Left lung (tissue), 4 donors: ENCODE measurements at regions not wholly inside any gene's neighbourhood (a gene's known extent, or its start where the extent isn't known, plus 50 kb on each side); places are given as distances from the start of the nearest gene placed in this dataset.

Source experiments
- ATAC-seq: fragments of 200-7000 bp; cut with Tn5 transposase; one replicate; pipeline ENCODE4 v1.9.1; 2020; ENCODE audit warnings: moderate library complexity
- DNase-seq, 4 donors: peaks; one replicate each; pipeline ENCODE4 v3.0.0-alpha.2; 2013 to 2020
- H3K27ac ChIP-seq, 2 donors: fragments of 200-600 bp; sonication (generic) in 1 of 2; one replicate each; pipeline versions ENCODE4 v1.5.0 to v1.8.0; 2020 to 2021
- H3K27me3 ChIP-seq, 2 donors: fragments of 200-600 bp; sonication (generic) in 1 of 2; one replicate each; pipeline versions ENCODE4 v1.5.0 to v1.8.0; 2020 to 2021
- H3K36me3 ChIP-seq, 2 donors: fragments of 200-600 bp; sonication (generic) in 1 of 2; one replicate each; pipeline versions ENCODE4 v1.5.0 to v1.8.0; 2020 to 2021
- H3K4me1 ChIP-seq, 2 donors: fragments of 200-600 bp; one replicate each; pipeline ENCODE4 v1.8.0; 2021
- H3K4me3 ChIP-seq, 2 donors: fragments of 200-600 bp; sonication (generic) in 1 of 2; one replicate each; pipeline versions ENCODE4 v1.5.0 to v1.8.0; 2020 to 2021; ENCODE audit warnings: mild to moderate bottlenecking in 1 of 2
- H3K9me3 ChIP-seq, 2 donors: fragments of 200-600 bp; sonication (generic) in 1 of 2; one replicate each; pipeline versions ENCODE4 v1.5.0 to v1.8.0; 2020 to 2021
- CTCF ChIP-seq, 2 donors: fragments of 200-600 bp; sonication (generic) in 1 of 2; IDR thresholded peaks; one replicate each; pipeline versions ENCODE4 v1.5.0 to v1.8.0; 2021; ENCODE audit warnings: antibody characterized with exemption in 2 of 2
- intact Hi-C, 2 donors: fragments of 100-400 bp; cut with DNase I; formaldehyde crosslinking; loops; one replicate each; pipeline versions ENCODE4 v1.11.2 to v1.14.2; 2022
- donor health status: DM: no; HTN: yes; CAD: no.
- donor health status: DM: no; HTN: no; CAD: no.

- ATAC-seq: no peak
- Histone ChIP-seq H3K4me3 (no peak overlapping the region), H3K27me3 (no peaks in the 10 kb centered on the region), H3K36me3 (no peaks in the 10 kb centered on the region), H3K9me3 (no peaks in the 10 kb centered on the region), H3K27ac (no peak overlapping the region), H3K4me1 (no peaks in the 10 kb centered on the region)
- DNase-seq: no peak
- no peak for TF ChIP-seq CTCF (IDR thresholded peaks at IDR 0.05)
- intact Hi-C loops: no loop called here
Measured at GRCh38 chr2:118568700-118569099, 278.7 kb downstream of the EN1 start.

GRCh38 chr2:118565786-118566540, 281.5 kb downstream of the EN1 start:
- TF ChIP-seq CTCF (IDR thresholded peaks at IDR 0.05): no peak
- Histone ChIP-seq H3K27me3 (no peaks in the 10 kb centered on the region), H3K4me3 (no peak overlapping the region), H3K9me3 (no peaks in the 10 kb centered on the region), H3K4me1 (no peaks in the 10 kb centered on the region), H3K36me3 (no peaks in the 10 kb centered on the region), H3K27ac (no peak overlapping the region)
- no peak for ATAC-seq
- intact Hi-C loops: no loop called here
- DNase-seq: no peak

- Histone ChIP-seq H3K4me3 (no peak overlapping the region), H3K36me3 (no peaks in the 10 kb centered on the region), H3K27ac (no peak overlapping the region), H3K4me1 (no peaks in the 10 kb centered on the region), H3K27me3 (no peaks in the 10 kb centered on the region), H3K9me3 (no peaks in the 10 kb centered on the region)
- TF ChIP-seq CTCF (IDR thresholded peaks at IDR 0.05): no peak
- DNase-seq (no peak), ATAC-seq (no peak)
- intact Hi-C loops: no loop called here
Measured at GRCh38 chr2:118565301-118565700, 282.1 kb downstream of the EN1 start.

- TF ChIP-seq CTCF (IDR thresholded peaks at IDR 0.05): no peak
- Histone ChIP-seq H3K4me1 (no peaks in the 10 kb centered on the region), H3K4me3 (no peak overlapping the region), H3K27ac (no peak overlapping the region), H3K9me3 (no peaks in the 10 kb centered on the region), H3K36me3 (no peaks in the 10 kb centered on the region), H3K27me3 (no peaks in the 10 kb centered on the region)
- ATAC-seq: no peak
- DNase-seq: no peak
- intact Hi-C loops: no loop called here
Measured at GRCh38 chr2:118562144-118562543, 285.3 kb downstream of the EN1 start.

- no peak for TF ChIP-seq CTCF (IDR thresholded peaks at IDR 0.05)
- Histone ChIP-seq H3K4me3 (no peak overlapping the region), H3K27ac (no peak overlapping the region), H3K27me3 (no peaks in the 10 kb centered on the region), H3K36me3 (no peaks in the 10 kb centered on the region), H3K9me3 (no peaks in the 10 kb centered on the region), H3K4me1 (no peaks in the 10 kb centered on the region)
- no peak for DNase-seq
- intact Hi-C loops: no loop called here
- ATAC-seq: no peak
Measured at GRCh38 chr2:118558846-118559245, 288.6 kb downstream of the EN1 start.
